Smooth muscle cell (in vitro differentiated cells): ENCODE measurements at regions not wholly inside any gene's neighbourhood (a gene's known extent, or its start where the extent isn't known, plus 50 kb on each side); places are given as distances from the start of the nearest gene placed in this dataset.

Experiments used
- DNase-seq: peaks from one replicate; lab custom pipeline; 2025; ENCODE audit not compliant: unreplicated experiment; lab: John Stamatoyannopoulos, UW
- H2AFZ ChIP-seq: fragments of 200-600 bp; sonication (generic); 2 replicates; pipeline ENCODE4 v1.6.0; 2016; ENCODE audit warnings: antibody characterized with exemption, low read depth, mild to moderate bottlenecking
- H3F3A ChIP-seq: fragments of 200-600 bp; sonication (generic); 2 replicates; pipeline ENCODE4 v1.6.0; 2017; ENCODE audit warnings: antibody characterized with exemption, low read depth
- H3K27ac ChIP-seq: fragments of 200-600 bp; sonication (generic); 2 replicates; pipeline ENCODE4 v1.5.1; 2016; ENCODE audit warnings: low read depth, mild to moderate bottlenecking
- H3K27me3 ChIP-seq: fragments of 200-600 bp; sonication (generic); 2 replicates; pipeline ENCODE4 v1.6.1; 2016; ENCODE audit warnings: low read depth, mild to moderate bottlenecking
- H3K36me3 ChIP-seq: fragments of 200-600 bp; sonication (generic); 2 replicates; pipeline ENCODE4 v1.5.1; 2016; ENCODE audit warnings: low read depth
- H3K4me1 ChIP-seq: fragments of 200-600 bp; sonication (generic); 2 replicates; pipeline ENCODE4 v1.5.1; 2016; ENCODE audit warnings: low read depth
- H3K4me2 ChIP-seq: fragments of 200-600 bp; sonication (generic); 2 replicates; pipeline ENCODE4 v1.6.0; 2016; ENCODE audit warnings: mild to moderate bottlenecking
- H3K4me3 ChIP-seq: fragments of 200-600 bp; sonication (generic); 2 replicates; pipeline ENCODE4 v1.5.1; 2016; ENCODE audit warnings: mild to moderate bottlenecking
- H3K79me2 ChIP-seq: fragments of 200-600 bp; sonication (generic); 2 replicates; pipeline ENCODE4 v1.6.0; 2016; ENCODE audit warnings: low read depth, mild to moderate bottlenecking
- H3K9ac ChIP-seq: fragments of 200-600 bp; sonication (generic); 2 replicates; pipeline ENCODE4 v1.6.0; 2016; ENCODE audit warnings: low read depth
- H3K9me3 ChIP-seq: fragments of 200-600 bp; sonication (generic); replicated peaks from 2 replicates; pipeline ENCODE4 v1.5.1; 2016; ENCODE audit warnings: low read depth
- H4K20me1 ChIP-seq: fragments of 200-600 bp; sonication (generic); 2 replicates; pipeline ENCODE4 v1.6.0; 2016; ENCODE audit warnings: low read depth
- WGBS: methylation state at CpG from one replicate; pipeline ENCODE4 v1.1.7; 2016; ENCODE audit warnings: low lambda C conversion rate; 5-methylcytosine and 5-hydroxymethylcytosine counted together
- TF ChIP-seq, protein P1 (sequence below): fragments of 200-600 bp; sonication (generic); IDR thresholded peaks from 2 replicates; pipeline ENCODE4 v1.5.1; 2017; ENCODE audit warnings: borderline replicate concordance, mild to moderate bottlenecking, antibody characterized with exemption; ENCODE audit not compliant: insufficient read depth, poor library complexity, severe bottlenecking

DNA sequence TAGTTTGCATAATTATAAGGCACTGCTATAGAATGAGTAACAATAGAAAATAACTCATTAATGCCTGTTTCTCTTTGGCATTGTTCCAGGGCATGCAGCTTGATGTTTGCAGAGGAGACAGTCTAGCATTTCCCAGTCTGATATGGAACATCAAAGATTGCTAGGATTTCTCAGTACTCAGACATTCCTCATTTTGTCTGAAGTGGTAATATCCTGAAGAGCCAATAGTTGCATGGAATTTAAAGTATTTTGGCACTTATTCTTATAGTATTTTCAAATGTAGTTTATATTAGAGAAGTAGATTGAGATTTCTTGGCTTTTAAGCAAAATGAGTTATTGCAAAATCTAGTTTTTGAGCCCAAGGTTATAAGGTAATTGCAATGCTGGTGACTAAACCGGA lies 337.3 kb upstream of the E2F7 start:
- no peak for DNase-seq
- H3K27ac ChIP-seq: no peak overlapping the region
- TF ChIP-seq, protein P1, sequence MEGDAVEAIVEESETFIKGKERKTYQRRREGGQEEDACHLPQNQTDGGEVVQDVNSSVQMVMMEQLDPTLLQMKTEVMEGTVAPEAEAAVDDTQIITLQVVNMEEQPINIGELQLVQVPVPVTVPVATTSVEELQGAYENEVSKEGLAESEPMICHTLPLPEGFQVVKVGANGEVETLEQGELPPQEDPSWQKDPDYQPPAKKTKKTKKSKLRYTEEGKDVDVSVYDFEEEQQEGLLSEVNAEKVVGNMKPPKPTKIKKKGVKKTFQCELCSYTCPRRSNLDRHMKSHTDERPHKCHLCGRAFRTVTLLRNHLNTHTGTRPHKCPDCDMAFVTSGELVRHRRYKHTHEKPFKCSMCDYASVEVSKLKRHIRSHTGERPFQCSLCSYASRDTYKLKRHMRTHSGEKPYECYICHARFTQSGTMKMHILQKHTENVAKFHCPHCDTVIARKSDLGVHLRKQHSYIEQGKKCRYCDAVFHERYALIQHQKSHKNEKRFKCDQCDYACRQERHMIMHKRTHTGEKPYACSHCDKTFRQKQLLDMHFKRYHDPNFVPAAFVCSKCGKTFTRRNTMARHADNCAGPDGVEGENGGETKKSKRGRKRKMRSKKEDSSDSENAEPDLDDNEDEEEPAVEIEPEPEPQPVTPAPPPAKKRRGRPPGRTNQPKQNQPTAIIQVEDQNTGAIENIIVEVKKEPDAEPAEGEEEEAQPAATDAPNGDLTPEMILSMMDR: no peak
- no peak overlapping the region for H3K4me3 ChIP-seq
- H4K20me1 ChIP-seq: no peaks in the 10 kb centered on the region
- no peaks in the 10 kb centered on the region for H3K27me3 ChIP-seq
- H3K9me3 ChIP-seq: no peaks in the 10 kb centered on the region
- peak overlapping the region; percentile 0 for H3K4me2 ChIP-seq
- no peak overlapping the region for H3K9ac ChIP-seq
- 88% methylated on average over 1 of the region's 1 CpG for WGBS
- H3K4me1 ChIP-seq: no peaks in the 10 kb centered on the region
- no peaks in the 10 kb centered on the region for H3K79me2 ChIP-seq
- no peak overlapping the region for H2AFZ ChIP-seq
- H3K36me3 ChIP-seq: no peaks in the 10 kb centered on the region
- no peaks in the 10 kb centered on the region for H3F3A ChIP-seq

DNA sequence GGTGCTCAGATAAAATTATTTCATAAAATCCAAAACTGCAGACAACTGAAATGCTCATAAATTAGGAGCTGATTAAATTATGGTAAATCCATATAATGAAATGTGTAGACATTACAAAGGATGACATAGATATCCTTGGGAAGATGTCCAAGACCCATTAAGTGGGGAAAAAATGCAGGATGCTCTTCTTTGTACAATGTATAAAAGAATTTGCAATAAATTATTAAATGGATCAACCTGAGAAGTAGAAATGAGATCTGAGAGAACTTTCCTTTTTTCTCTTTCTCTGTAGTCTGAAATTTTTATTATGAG lies 336.4 kb upstream of the E2F7 start:
- no peak overlapping the region for H3K9ac ChIP-seq
- TF ChIP-seq, protein P1: no peak
- H3K36me3 ChIP-seq: no peaks in the 10 kb centered on the region
- no peak overlapping the region for H2AFZ ChIP-seq
- no peaks in the 10 kb centered on the region for H3K4me1 ChIP-seq
- no peak overlapping the region for H3K27ac ChIP-seq
- H3F3A ChIP-seq: no peaks in the 10 kb centered on the region
- DNase-seq: no peak
- no peaks in the 10 kb centered on the region for H3K9me3 ChIP-seq
- no peak overlapping the region for H3K4me3 ChIP-seq
- H3K79me2 ChIP-seq: no peaks in the 10 kb centered on the region
- H3K27me3 ChIP-seq: no peaks in the 10 kb centered on the region
- no peaks in the 10 kb centered on the region for H4K20me1 ChIP-seq
- H3K4me2 ChIP-seq: peak overlapping the region; percentile 0

DNA sequence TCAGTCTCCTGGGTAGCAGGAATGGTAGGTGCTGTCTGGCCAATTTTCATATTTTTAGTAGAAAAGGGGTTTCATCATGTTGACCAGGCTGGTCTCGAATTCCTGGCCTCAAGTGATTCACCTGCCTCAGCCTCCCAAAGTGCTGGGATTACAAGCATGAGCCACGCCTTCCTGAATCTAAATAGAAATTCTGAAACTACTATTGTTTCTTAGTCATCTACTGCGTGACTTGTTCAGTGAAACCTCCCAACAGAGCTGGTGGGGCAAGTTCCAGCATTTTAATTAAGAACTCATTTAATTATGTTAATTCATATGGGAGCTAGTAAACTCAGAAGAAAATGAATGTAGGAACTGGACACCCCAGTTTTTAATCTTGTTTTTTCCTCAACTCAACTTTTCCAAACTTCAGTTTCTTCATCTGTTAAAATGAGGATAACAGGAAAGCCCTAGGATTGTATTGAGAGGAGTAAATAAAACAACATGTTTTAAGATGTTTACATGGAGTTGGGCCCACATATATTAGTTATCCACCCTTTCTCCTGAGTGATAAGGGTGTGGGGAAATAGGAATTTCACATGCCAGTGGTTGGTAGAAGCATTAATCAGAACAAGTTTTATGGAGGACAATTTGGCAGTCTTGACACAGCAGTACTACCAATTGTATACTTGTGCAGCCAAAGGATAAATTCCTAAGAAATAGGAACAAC lies 335.8 kb upstream of the E2F7 start:
- no peaks in the 10 kb centered on the region for H3K79me2 ChIP-seq
- no peak overlapping the region for H3K27ac ChIP-seq
- no peak overlapping the region for H3K4me3 ChIP-seq
- no peaks in the 10 kb centered on the region for H3K4me1 ChIP-seq
- no peak overlapping the region for H3K9ac ChIP-seq
- H3K27me3 ChIP-seq: no peaks in the 10 kb centered on the region
- H3F3A ChIP-seq: no peaks in the 10 kb centered on the region
- no peak for DNase-seq
- no peaks in the 10 kb centered on the region for H3K9me3 ChIP-seq
- TF ChIP-seq, protein P1: no peak
- no peaks in the 10 kb centered on the region for H3K36me3 ChIP-seq
- no peak overlapping the region for H2AFZ ChIP-seq
- no peaks in the 10 kb centered on the region for H4K20me1 ChIP-seq
- 80% methylated on average over 3 of the region's 3 CpGs for WGBS
- H3K4me2 ChIP-seq: peak overlapping the region; percentile 0

DNA sequence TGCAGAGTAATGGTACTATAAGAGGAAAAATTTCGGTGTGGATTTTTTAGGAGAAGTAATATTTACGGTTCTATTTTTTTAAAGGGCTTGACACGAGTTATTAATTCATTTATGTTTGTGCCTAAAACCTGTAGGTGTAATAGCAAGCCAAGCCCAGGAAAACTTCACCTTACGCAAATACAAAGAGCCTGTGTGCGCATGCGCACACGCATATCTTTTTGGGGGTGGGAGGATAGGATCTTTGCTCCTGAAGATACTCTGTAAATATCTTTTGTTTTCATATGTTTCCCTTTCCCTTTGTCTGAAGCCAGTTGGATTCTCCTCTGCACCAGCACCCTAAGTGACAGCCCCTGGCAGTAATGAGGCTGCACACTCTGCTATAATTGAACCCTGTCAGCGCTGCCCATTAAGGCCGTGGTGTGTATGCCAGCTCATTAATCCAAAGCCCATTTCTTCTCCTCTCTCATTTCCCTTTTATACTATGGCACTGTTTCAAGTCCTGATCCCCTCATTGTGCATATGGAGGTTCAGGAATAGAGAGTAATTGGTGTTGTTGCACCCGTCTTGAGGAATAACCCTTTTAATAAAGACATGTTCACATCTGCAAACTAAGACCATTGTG lies 327.2 kb upstream of the E2F7 start:
- 91% methylated on average over 10 of the region's 10 CpGs for WGBS
- no peaks in the 10 kb centered on the region for H3K9me3 ChIP-seq

More for the DNA sequence above, 327.2 kb upstream of the E2F7 start:
- TF ChIP-seq, protein P1: no peak
- Histone ChIP-seq H3K4me3 (no peak overlapping the region), H4K20me1 (no peaks in the 10 kb centered on the region), H3K79me2 (no peaks in the 10 kb centered on the region), H2AFZ (no peak overlapping the region), H3K4me1 (no peaks in the 10 kb centered on the region), H3K9ac (no peak overlapping the region), H3F3A (no peaks in the 10 kb centered on the region), H3K36me3 (no peaks in the 10 kb centered on the region), H3K27ac (no peak overlapping the region), H3K4me2 (no peak overlapping the region), H3K27me3 (no peaks in the 10 kb centered on the region)
- DNase-seq: no peak
